GM23338 (cell line): ENCODE measurements at regions not wholly inside any gene's neighbourhood (a gene's known extent, or its start where the extent isn't known, plus 50 kb on each side); places are given as distances from the start of the nearest gene placed in this dataset.

Experiments
- ATAC-seq: fragments of 200-7000 bp; cut with Tn5 transposase; 3 replicates; pipeline ENCODE4 v1.9.1; 2020
- DNase-seq: peaks from one replicate; pipeline ENCODE4 v3.0.0-alpha.2; 2015; ENCODE audit warnings: low spot score
- H2AFZ ChIP-seq: fragments of 200-600 bp; sonication (generic); 2 replicates; pipeline ENCODE4 v1.8.0; 2016; ENCODE audit warnings: antibody characterized with exemption, mild to moderate bottlenecking, moderate library complexity
- H3F3A ChIP-seq: fragments of 200-600 bp; sonication (generic); replicated peaks from 2 replicates; pipeline ENCODE4 v1.8.0; 2017; ENCODE audit warnings: antibody characterized with exemption, mixed run types, low read depth
- H3K27ac ChIP-seq: fragments of 200-600 bp; sonication (generic); 2 replicates; pipeline ENCODE4 v1.6.1; 2016; ENCODE audit warnings: low read depth
- H3K27me3 ChIP-seq: fragments of 200-600 bp; sonication (generic); 2 replicates; pipeline ENCODE4 v1.8.0; 2016; ENCODE audit warnings: mild to moderate bottlenecking, mixed run types, moderate library complexity; ENCODE audit not compliant: insufficient read depth
- H3K36me3 ChIP-seq: fragments of 200-600 bp; sonication (generic); 2 replicates; pipeline ENCODE4 v1.8.0; 2016; ENCODE audit warnings: mild to moderate bottlenecking; ENCODE audit not compliant: insufficient read depth
- H3K4me1 ChIP-seq: fragments of 200-600 bp; sonication (generic); 2 replicates; pipeline ENCODE4 v1.8.0; 2016; ENCODE audit warnings: mild to moderate bottlenecking, moderate library complexity; ENCODE audit not compliant: insufficient read depth
- H3K4me2 ChIP-seq: fragments of 200-600 bp; sonication (generic); 2 replicates; pipeline ENCODE4 v1.7.1; 2017; ENCODE audit warnings: mixed run types
- H3K4me3 ChIP-seq: fragments of 200-600 bp; sonication (generic); 2 replicates; pipeline ENCODE4 v1.6.1; 2016; ENCODE audit warnings: mixed run types
- H3K79me2 ChIP-seq: fragments of 200-600 bp; sonication (generic); replicated peaks from 2 replicates; pipeline ENCODE4 v1.8.0; 2017; ENCODE audit warnings: mild to moderate bottlenecking; ENCODE audit not compliant: insufficient read depth
- H3K9me2 ChIP-seq: fragments of 200-600 bp; sonication (generic); 2 replicates; pipeline ENCODE4 v1.8.0; 2017; ENCODE audit not compliant: insufficient read depth
- H4K20me1 ChIP-seq: fragments of 200-600 bp; sonication (generic); replicated peaks from 2 replicates; pipeline ENCODE4 v1.8.0; 2017; ENCODE audit warnings: mild to moderate bottlenecking; ENCODE audit not compliant: insufficient read depth
- H3K27ac Mint-ChIP-seq: 2 replicates; pipeline ENCODE4 v1.8.0; 2020; ENCODE audit warnings: inconsistent platforms, mild to moderate bottlenecking, moderate library complexity, mixed read lengths
- H3K27me3 Mint-ChIP-seq: 3 replicates; pipeline ENCODE4 v1.8.0; 2022; ENCODE audit warnings: low read depth, mild to moderate bottlenecking, moderate library complexity, mixed read lengths, inconsistent platforms; ENCODE audit not compliant: insufficient read depth, poor library complexity
- H3K36me3 Mint-ChIP-seq: 3 replicates; pipeline ENCODE4 v1.8.0; 2021; ENCODE audit warnings: low read depth, mild to moderate bottlenecking, inconsistent platforms, moderate library complexity, mixed read lengths
- H3K4me1 Mint-ChIP-seq: 3 replicates; pipeline ENCODE4 v1.8.0; 2020; ENCODE audit warnings: mild to moderate bottlenecking, inconsistent platforms, mixed read lengths
- H3K4me3 Mint-ChIP-seq: 3 replicates; pipeline ENCODE4 v1.8.0; 2021; ENCODE audit warnings: moderate library complexity, mild to moderate bottlenecking, inconsistent platforms, mixed read lengths
- H3K9me3 Mint-ChIP-seq: 3 replicates; pipeline ENCODE4 v1.8.0; 2020; ENCODE audit warnings: moderate library complexity, mild to moderate bottlenecking, inconsistent platforms, mixed read lengths
- CREB1 ChIP-seq: fragments of 250-450 bp; sonication (Bioruptor Pico); IDR thresholded peaks from 2 replicates; pipeline ENCODE4 v1.5.0; 2020; ENCODE audit warnings: low read depth, mild to moderate bottlenecking, moderate library complexity
- EZH2 ChIP-seq: fragments of 200-600 bp; sonication (generic); IDR thresholded peaks from one replicate; pipeline ENCODE4 v1.8.0; 2017; ENCODE audit warnings: antibody characterized with exemption, mild to moderate bottlenecking, low read depth; ENCODE audit not compliant: unreplicated experiment
- EZH2phosphoT487 ChIP-seq: fragments of 200-600 bp; sonication (generic); IDR thresholded peaks from one replicate; pipeline ENCODE4 v1.8.1; 2018; ENCODE audit warnings: antibody characterized with exemption; ENCODE audit not compliant: unreplicated experiment
- JUNB ChIP-seq: IDR thresholded peaks from one replicate; pipeline ENCODE4 v1.6.1; 2016; ENCODE audit warnings: antibody characterized with exemption; ENCODE audit not compliant: unreplicated experiment
- NANOG ChIP-seq: IDR thresholded peaks from 2 replicates; pipeline ENCODE4 v1.6.1; 2016; ENCODE audit warnings: antibody characterized with exemption, borderline replicate concordance
- REST ChIP-seq: IDR thresholded peaks from one replicate; pipeline ENCODE4 v1.6.1; 2018; ENCODE audit warnings: antibody characterized with exemption; ENCODE audit not compliant: unreplicated experiment
- STAT1 ChIP-seq: IDR thresholded peaks from one replicate; pipeline ENCODE4 v1.6.1; 2016; ENCODE audit warnings: antibody characterized with exemption; ENCODE audit not compliant: unreplicated experiment
- ZNF114 ChIP-seq: fragments of 250-450 bp; sonication (Bioruptor Pico); IDR thresholded peaks from 2 replicates; pipeline ENCODE4 v1.5.0; 2020; ENCODE audit warnings: mild to moderate bottlenecking, moderate library complexity
- ZNF331 ChIP-seq: fragments of 250-450 bp; sonication (Bioruptor Pico); IDR thresholded peaks from 2 replicates; pipeline ENCODE4 v1.5.0; 2020; ENCODE audit warnings: low read depth, mild to moderate bottlenecking, moderate library complexity
- TF ChIP-seq, protein P1 (sequence below), 2 experiments: fragments of 200-600 bp in 1 of 2; sonication (generic) in 1 of 2; conservative IDR thresholded peaks; 2 replicates each; pipeline versions ENCODE4 v1.5.1 to v1.6.1; 2016 to 2017; ENCODE audit warnings: antibody characterized with exemption in 2 of 2, low read depth in 2 of 2, mild to moderate bottlenecking in 2 of 2, moderate library complexity in 1 of 2
- TF ChIP-seq, protein P2 (sequence below): fragments of 250-450 bp; sonication (Bioruptor Pico); IDR thresholded peaks from 2 replicates; pipeline ENCODE4 v1.5.0; 2020; ENCODE audit warnings: mild to moderate bottlenecking, moderate library complexity

DNA sequence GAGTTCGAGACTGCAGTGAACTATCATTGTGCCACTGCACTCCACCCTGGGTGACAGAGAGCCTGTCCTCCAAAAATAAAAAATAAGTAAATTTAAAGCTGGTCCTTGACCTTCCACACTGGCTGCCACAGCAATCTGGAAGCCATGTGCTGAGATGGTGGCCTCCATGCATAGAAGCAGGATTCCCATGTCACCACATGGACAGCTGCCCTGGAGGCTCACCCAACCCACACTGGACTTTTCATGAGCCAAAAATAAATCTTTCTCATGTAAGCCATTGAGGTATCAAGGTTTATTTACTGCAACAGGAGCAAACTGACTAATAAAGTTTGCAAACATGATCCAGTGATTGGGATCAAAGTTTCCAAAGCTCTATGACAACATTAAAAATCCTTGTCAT is 88.5 kb downstream of the SETD4 start (continued):
- TF ChIP-seq REST = no peak
- TF ChIP-seq STAT1 = no peak
- no peak for TF ChIP-seq NANOG
- TF ChIP-seq EZH2 = no peak
- TF ChIP-seq ZNF114 = no peak
- TF ChIP-seq JUNB = no peak
- no peak for TF ChIP-seq ZNF331 (CRISPR knock-in tag)
- no peak for TF ChIP-seq CREB1 (CRISPR knock-in tag)
- TF ChIP-seq, protein P1, sequence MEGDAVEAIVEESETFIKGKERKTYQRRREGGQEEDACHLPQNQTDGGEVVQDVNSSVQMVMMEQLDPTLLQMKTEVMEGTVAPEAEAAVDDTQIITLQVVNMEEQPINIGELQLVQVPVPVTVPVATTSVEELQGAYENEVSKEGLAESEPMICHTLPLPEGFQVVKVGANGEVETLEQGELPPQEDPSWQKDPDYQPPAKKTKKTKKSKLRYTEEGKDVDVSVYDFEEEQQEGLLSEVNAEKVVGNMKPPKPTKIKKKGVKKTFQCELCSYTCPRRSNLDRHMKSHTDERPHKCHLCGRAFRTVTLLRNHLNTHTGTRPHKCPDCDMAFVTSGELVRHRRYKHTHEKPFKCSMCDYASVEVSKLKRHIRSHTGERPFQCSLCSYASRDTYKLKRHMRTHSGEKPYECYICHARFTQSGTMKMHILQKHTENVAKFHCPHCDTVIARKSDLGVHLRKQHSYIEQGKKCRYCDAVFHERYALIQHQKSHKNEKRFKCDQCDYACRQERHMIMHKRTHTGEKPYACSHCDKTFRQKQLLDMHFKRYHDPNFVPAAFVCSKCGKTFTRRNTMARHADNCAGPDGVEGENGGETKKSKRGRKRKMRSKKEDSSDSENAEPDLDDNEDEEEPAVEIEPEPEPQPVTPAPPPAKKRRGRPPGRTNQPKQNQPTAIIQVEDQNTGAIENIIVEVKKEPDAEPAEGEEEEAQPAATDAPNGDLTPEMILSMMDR (conservative IDR thresholded peaks at IDR 0.05; ENCODE audit: low read depth in 2 of 2) = no peak

GRCh38 chr21:35969281-35969680 is 91.0 kb downstream of the SETD4 start:
- Mint-ChIP-seq H3K9me3 (no peaks in the 10 kb centered on the region), H3K4me1 (no peaks in the 10 kb centered on the region), H3K36me3 (no peaks in the 10 kb centered on the region), H3K27ac (no peak overlapping the region), H3K27me3 (peaks cover 2% of the 10 kb centered on the region), H3K4me3 (no peak overlapping the region)
- Histone ChIP-seq H3K4me3 (no peak overlapping the region), H2AFZ (no peak overlapping the region), H4K20me1 (no peaks in the 10 kb centered on the region), H3K27me3 (no peaks in the 10 kb centered on the region), H3K4me1 (no peaks in the 10 kb centered on the region), H3K9me2 (peaks cover 10% of the 10 kb centered on the region; the same call in 1 of the 2 replicates), H3K36me3 (no peaks in the 10 kb centered on the region), H3K79me2 (no peaks in the 10 kb centered on the region), H3F3A (no peaks in the 10 kb centered on the region), H3K27ac (no peak overlapping the region), H3K4me2 (no peak overlapping the region)
- ATAC-seq = no peak
- no peak for DNase-seq
- no peak for TF ChIP-seq ZNF114
- TF ChIP-seq, protein P2, sequence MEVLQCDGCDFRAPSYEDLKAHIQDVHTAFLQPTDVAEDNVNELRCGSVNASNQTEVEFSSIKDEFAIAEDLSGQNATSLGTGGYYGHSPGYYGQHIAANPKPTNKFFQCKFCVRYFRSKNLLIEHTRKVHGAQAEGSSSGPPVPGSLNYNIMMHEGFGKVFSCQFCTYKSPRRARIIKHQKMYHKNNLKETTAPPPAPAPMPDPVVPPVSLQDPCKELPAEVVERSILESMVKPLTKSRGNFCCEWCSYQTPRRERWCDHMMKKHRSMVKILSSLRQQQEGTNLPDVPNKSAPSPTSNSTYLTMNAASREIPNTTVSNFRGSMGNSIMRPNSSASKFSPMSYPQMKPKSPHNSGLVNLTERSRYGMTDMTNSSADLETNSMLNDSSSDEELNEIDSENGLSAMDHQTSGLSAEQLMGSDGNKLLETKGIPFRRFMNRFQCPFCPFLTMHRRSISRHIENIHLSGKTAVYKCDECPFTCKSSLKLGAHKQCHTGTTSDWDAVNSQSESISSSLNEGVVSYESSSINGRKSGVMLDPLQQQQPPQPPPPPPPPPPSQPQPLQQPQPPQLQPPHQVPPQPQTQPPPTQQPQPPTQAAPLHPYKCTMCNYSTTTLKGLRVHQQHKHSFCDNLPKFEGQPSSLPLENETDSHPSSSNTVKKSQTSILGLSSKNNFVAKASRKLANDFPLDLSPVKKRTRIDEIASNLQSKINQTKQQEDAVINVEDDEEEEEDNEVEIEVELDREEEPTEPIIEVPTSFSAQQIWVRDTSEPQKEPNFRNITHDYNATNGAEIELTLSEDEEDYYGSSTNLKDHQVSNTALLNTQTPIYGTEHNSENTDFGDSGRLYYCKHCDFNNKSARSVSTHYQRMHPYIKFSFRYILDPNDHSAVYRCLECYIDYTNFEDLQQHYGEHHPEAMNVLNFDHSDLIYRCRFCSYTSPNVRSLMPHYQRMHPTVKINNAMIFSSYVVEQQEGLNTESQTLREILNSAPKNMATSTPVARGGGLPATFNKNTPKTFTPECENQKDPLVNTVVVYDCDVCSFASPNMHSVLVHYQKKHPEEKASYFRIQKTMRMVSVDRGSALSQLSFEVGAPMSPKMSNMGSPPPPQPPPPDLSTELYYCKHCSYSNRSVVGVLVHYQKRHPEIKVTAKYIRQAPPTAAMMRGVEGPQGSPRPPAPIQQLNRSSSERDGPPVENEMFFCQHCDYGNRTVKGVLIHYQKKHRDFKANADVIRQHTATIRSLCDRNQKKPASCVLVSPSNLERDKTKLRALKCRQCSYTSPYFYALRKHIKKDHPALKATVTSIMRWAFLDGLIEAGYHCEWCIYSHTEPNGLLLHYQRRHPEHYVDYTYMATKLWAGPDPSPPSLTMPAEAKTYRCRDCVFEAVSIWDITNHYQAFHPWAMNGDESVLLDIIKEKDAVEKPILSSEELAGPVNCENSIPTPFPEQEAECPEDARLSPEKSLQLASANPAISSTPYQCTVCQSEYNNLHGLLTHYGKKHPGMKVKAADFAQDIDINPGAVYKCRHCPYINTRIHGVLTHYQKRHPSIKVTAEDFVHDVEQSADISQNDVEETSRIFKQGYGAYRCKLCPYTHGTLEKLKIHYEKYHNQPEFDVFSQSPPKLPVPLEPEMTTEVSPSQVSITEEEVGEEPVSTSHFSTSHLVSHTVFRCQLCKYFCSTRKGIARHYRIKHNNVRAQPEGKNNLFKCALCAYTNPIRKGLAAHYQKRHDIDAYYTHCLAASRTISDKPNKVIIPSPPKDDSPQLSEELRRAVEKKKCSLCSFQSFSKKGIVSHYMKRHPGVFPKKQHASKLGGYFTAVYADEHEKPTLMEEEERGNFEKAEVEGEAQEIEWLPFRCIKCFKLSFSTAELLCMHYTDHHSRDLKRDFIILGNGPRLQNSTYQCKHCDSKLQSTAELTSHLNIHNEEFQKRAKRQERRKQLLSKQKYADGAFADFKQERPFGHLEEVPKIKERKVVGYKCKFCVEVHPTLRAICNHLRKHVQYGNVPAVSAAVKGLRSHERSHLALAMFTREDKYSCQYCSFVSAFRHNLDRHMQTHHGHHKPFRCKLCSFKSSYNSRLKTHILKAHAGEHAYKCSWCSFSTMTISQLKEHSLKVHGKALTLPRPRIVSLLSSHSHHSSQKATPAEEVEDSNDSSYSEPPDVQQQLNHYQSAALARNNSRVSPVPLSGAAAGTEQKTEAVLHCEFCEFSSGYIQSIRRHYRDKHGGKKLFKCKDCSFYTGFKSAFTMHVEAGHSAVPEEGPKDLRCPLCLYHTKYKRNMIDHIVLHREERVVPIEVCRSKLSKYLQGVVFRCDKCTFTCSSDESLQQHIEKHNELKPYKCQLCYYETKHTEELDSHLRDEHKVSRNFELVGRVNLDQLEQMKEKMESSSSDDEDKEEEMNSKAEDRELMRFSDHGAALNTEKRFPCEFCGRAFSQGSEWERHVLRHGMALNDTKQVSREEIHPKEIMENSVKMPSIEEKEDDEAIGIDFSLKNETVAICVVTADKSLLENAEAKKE (CRISPR knock-in tag) = no peak
- TF ChIP-seq EZH2 = no peak
- TF ChIP-seq, protein P1 (conservative IDR thresholded peaks at IDR 0.05; ENCODE audit: low read depth in 2 of 2) = no peak
- TF ChIP-seq EZH2phosphoT487 = no peak
